ENCODE measurements at regions not wholly inside any gene's neighbourhood (a gene's known extent, or its start where the extent isn't known, plus 50 kb on each side); places are given as distances from the start of the nearest gene placed in this dataset.

GRCh38 chr13:73782450-73783449 lies 351.5 kb downstream of the KLF12 start:
- Histone ChIP-seq H3K18ac (ENCODE audit: low read depth in 1 of 2, low read length in 2 of 2) (no peak overlapping the region), H2BK12ac (ENCODE audit: low read length in 2 of 2) (no peak overlapping the region), H3K4ac (ENCODE audit: low read depth in 1 of 2, low read length in 2 of 2) (no peak overlapping the region), H2AFZ (ENCODE audit: low read depth, low read length) (no peak overlapping the region), H2AK5ac (ENCODE audit: low read length, severe bottlenecking) (no peak overlapping the region), H3K23ac (ENCODE audit: low read length in 2 of 2) (no peak overlapping the region), H2BK5ac (ENCODE audit: low read depth, low read length, poor library complexity, severe bottlenecking) (no peak overlapping the region), H3K27me3 (ENCODE audit: control insufficient read depth in 1 of 2, insufficient read depth in 1 of 2, low read length in 2 of 2) (no peaks in the 10 kb centered on the region), H3K4me1 (ENCODE audit: control insufficient read depth, insufficient read depth, low read depth, low read length) (no peaks in the 10 kb centered on the region), H3K14ac (ENCODE audit: low read length in 2 of 2) (no peak overlapping the region), H4K91ac (ENCODE audit: low read length) (no peak overlapping the region), H2BK15ac (ENCODE audit: low read depth, poor library complexity, severe bottlenecking) (no peak overlapping the region), H3K9me3 (ENCODE audit: control insufficient read depth, low read length) (no peaks in the 10 kb centered on the region), H3K4me3 (ENCODE audit: insufficient read depth in 1 of 2, low read depth in 1 of 2, low read length in 2 of 2) (no peak overlapping the region), H3K9ac (ENCODE audit: low read length) (no peak overlapping the region), H3K4me2 (ENCODE audit: low read length, poor library complexity, severe bottlenecking) (no peak overlapping the region), H3K27ac (ENCODE audit: low read length, poor library complexity, severe bottlenecking) (no peak overlapping the region), H2BK120ac (ENCODE audit: low read depth, low read length) (no peak overlapping the region), H3K36me3 (ENCODE audit: control insufficient read depth in 1 of 2, insufficient read depth in 2 of 2, low read depth in 1 of 2, low read length in 2 of 2) (peaks cover 0 to 7% of the 10 kb centered on the region in 2 experiments), H3K79me1 (replicated peaks; ENCODE audit: low read length, poor library complexity, severe bottlenecking) (peaks cover 4% of the 10 kb centered on the region), H4K8ac (ENCODE audit: low read length) (no peak overlapping the region)
- WGBS = 42% methylated on average over 3 of the region's 6 CpGs
- DNase-seq = peak; percentile 44

- Histone ChIP-seq H3K14ac (ENCODE audit: low read length in 2 of 2) (no peak overlapping the region), H3K9ac (ENCODE audit: low read length) (no peak overlapping the region), H3K4me1 (ENCODE audit: control insufficient read depth, insufficient read depth, low read depth, low read length) (no peaks in the 10 kb centered on the region), H3K4me2 (ENCODE audit: low read length, poor library complexity, severe bottlenecking) (no peak overlapping the region), H2AK5ac (ENCODE audit: low read length, severe bottlenecking) (no peak overlapping the region), H2BK12ac (ENCODE audit: low read length in 2 of 2) (no peak overlapping the region), H4K91ac (ENCODE audit: low read length) (no peak overlapping the region), H3K18ac (ENCODE audit: low read depth in 1 of 2, low read length in 2 of 2) (no peak overlapping the region), H3K27me3 (ENCODE audit: control insufficient read depth in 1 of 2, insufficient read depth in 1 of 2, low read length in 2 of 2) (no peaks in the 10 kb centered on the region), H3K36me3 (ENCODE audit: control insufficient read depth in 1 of 2, insufficient read depth in 2 of 2, low read depth in 1 of 2, low read length in 2 of 2) (peaks cover 3 to 7% of the 10 kb centered on the region in 2 experiments), H3K27ac (ENCODE audit: low read length, poor library complexity, severe bottlenecking) (no peak overlapping the region), H3K4ac (ENCODE audit: low read depth in 1 of 2, low read length in 2 of 2) (no peak overlapping the region), H4K8ac (ENCODE audit: low read length) (no peak overlapping the region), H3K79me1 (replicated peaks; ENCODE audit: low read length, poor library complexity, severe bottlenecking) (peaks cover 4% of the 10 kb centered on the region), H2AFZ (ENCODE audit: low read depth, low read length) (no peak overlapping the region), H2BK5ac (ENCODE audit: low read depth, low read length, poor library complexity, severe bottlenecking) (no peak overlapping the region), H3K9me3 (ENCODE audit: control insufficient read depth, low read length) (no peaks in the 10 kb centered on the region), H3K23ac (ENCODE audit: low read length in 2 of 2) (no peak overlapping the region), H3K4me3 (ENCODE audit: insufficient read depth in 1 of 2, low read depth in 1 of 2, low read length in 2 of 2) (no peak overlapping the region), H2BK120ac (ENCODE audit: low read depth, low read length) (no peak overlapping the region), H2BK15ac (ENCODE audit: low read depth, poor library complexity, severe bottlenecking) (no peak overlapping the region)
- no peak for DNase-seq
Measured at GRCh38 chr13:73781384-73781783, 352.8 kb downstream of the KLF12 start.

- H2BK120ac ChIP-seq (ENCODE audit: low read depth, low read length) = no peak overlapping the region
- H2BK5ac ChIP-seq (ENCODE audit: low read depth, low read length, poor library complexity, severe bottlenecking) = no peak overlapping the region
- H2AFZ ChIP-seq (ENCODE audit: low read depth, low read length) = no peak overlapping the region
- no CpG with 5 or more reads among the region's 1 CpG for WGBS
- H3K23ac ChIP-seq (ENCODE audit: low read length in 2 of 2) = no peak overlapping the region
- H2BK15ac ChIP-seq (ENCODE audit: low read depth, poor library complexity, severe bottlenecking) = no peak overlapping the region
- H3K27ac ChIP-seq (ENCODE audit: low read length, poor library complexity, severe bottlenecking) = no peak overlapping the region
- peaks cover 3 to 7% of the 10 kb centered on the region in 2 experiments for H3K36me3 ChIP-seq (ENCODE audit: control insufficient read depth in 1 of 2, insufficient read depth in 2 of 2, low read depth in 1 of 2, low read length in 2 of 2)
- peaks cover 6% of the 10 kb centered on the region for H3K79me1 ChIP-seq (replicated peaks; ENCODE audit: low read length, poor library complexity, severe bottlenecking)
- H3K27me3 ChIP-seq (ENCODE audit: control insufficient read depth in 1 of 2, insufficient read depth in 1 of 2, low read length in 2 of 2) = no peaks in the 10 kb centered on the region
- H3K9me3 ChIP-seq (ENCODE audit: control insufficient read depth, low read length) = no peaks in the 10 kb centered on the region
- no peak overlapping the region for H2BK12ac ChIP-seq (ENCODE audit: low read length in 2 of 2)
- no peak overlapping the region for H3K9ac ChIP-seq (ENCODE audit: low read length)
- no peak overlapping the region for H4K91ac ChIP-seq (ENCODE audit: low read length)
- H3K4ac ChIP-seq (ENCODE audit: low read depth in 1 of 2, low read length in 2 of 2) = no peak overlapping the region
- H3K18ac ChIP-seq (ENCODE audit: low read depth in 1 of 2, low read length in 2 of 2) = no peak overlapping the region
- H3K4me2 ChIP-seq (ENCODE audit: low read length, poor library complexity, severe bottlenecking) = no peak overlapping the region
- no peaks in the 10 kb centered on the region for H3K4me1 ChIP-seq (ENCODE audit: control insufficient read depth, insufficient read depth, low read depth, low read length)
- DNase-seq = no peak
- H3K4me3 ChIP-seq (ENCODE audit: insufficient read depth in 1 of 2, low read depth in 1 of 2, low read length in 2 of 2) = no peak overlapping the region
- H2AK5ac ChIP-seq (ENCODE audit: low read length, severe bottlenecking) = no peak overlapping the region
- no peak overlapping the region for H3K14ac ChIP-seq (ENCODE audit: low read length in 2 of 2)
- no peak overlapping the region for H4K8ac ChIP-seq (ENCODE audit: low read length)
Measured at GRCh38 chr13:73779881-73780280, 354.3 kb downstream of the KLF12 start.

GRCh38 chr13:73778242-73778864 lies 355.9 kb downstream of the KLF12 start:
- no peak overlapping the region for H2BK5ac ChIP-seq (ENCODE audit: low read depth, low read length, poor library complexity, severe bottlenecking)
- no peak overlapping the region for H4K91ac ChIP-seq (ENCODE audit: low read length)
- H3K4me2 ChIP-seq (ENCODE audit: low read length, poor library complexity, severe bottlenecking) = no peak overlapping the region
- H2BK120ac ChIP-seq (ENCODE audit: low read depth, low read length) = no peak overlapping the region
- H3K4ac ChIP-seq (ENCODE audit: low read depth in 1 of 2, low read length in 2 of 2) = no peak overlapping the region
- no peak overlapping the region for H3K14ac ChIP-seq (ENCODE audit: low read length in 2 of 2)
- H3K23ac ChIP-seq (ENCODE audit: low read length in 2 of 2) = no peak overlapping the region
- no peak overlapping the region for H2AFZ ChIP-seq (ENCODE audit: low read depth, low read length)
- no peaks in the 10 kb centered on the region for H3K4me1 ChIP-seq (ENCODE audit: control insufficient read depth, insufficient read depth, low read depth, low read length)
- no peak overlapping the region for H3K18ac ChIP-seq (ENCODE audit: low read depth in 1 of 2, low read length in 2 of 2)
- peaks cover 3 to 7% of the 10 kb centered on the region in 2 experiments for H3K36me3 ChIP-seq (ENCODE audit: control insufficient read depth in 1 of 2, insufficient read depth in 2 of 2, low read depth in 1 of 2, low read length in 2 of 2)
- peaks cover 6% of the 10 kb centered on the region for H3K79me1 ChIP-seq (replicated peaks; ENCODE audit: low read length, poor library complexity, severe bottlenecking)
- WGBS = 98% methylated on average over 16 of the region's 17 CpGs
- H4K8ac ChIP-seq (ENCODE audit: low read length) = no peak overlapping the region
- H3K9ac ChIP-seq (ENCODE audit: low read length) = no peak overlapping the region
- H2AK5ac ChIP-seq (ENCODE audit: low read length, severe bottlenecking) = no peak overlapping the region
- H3K27me3 ChIP-seq (ENCODE audit: control insufficient read depth in 1 of 2, insufficient read depth in 1 of 2, low read length in 2 of 2) = no peaks in the 10 kb centered on the region
- DNase-seq = no peak
- no peak overlapping the region for H3K4me3 ChIP-seq (ENCODE audit: insufficient read depth in 1 of 2, low read depth in 1 of 2, low read length in 2 of 2)
- no peak overlapping the region for H3K27ac ChIP-seq (ENCODE audit: low read length, poor library complexity, severe bottlenecking)
- no peak overlapping the region for H2BK12ac ChIP-seq (ENCODE audit: low read length in 2 of 2)
- H3K9me3 ChIP-seq (ENCODE audit: control insufficient read depth, low read length) = no peaks in the 10 kb centered on the region
- H2BK15ac ChIP-seq (ENCODE audit: low read depth, poor library complexity, severe bottlenecking) = no peak overlapping the region

Data from mesenchymal stem cell (in vitro differentiated cells and primary cell).